ENCODE measurements at regions not wholly inside any gene's neighbourhood (a gene's known extent, or its start where the extent isn't known, plus 50 kb on each side); places are given as distances from the start of the nearest gene placed in this dataset.

GRCh38 chr5:169460123-169460522 is 123.5 kb upstream of the SPDL1 start:
- TF ChIP-seq, protein P1, sequence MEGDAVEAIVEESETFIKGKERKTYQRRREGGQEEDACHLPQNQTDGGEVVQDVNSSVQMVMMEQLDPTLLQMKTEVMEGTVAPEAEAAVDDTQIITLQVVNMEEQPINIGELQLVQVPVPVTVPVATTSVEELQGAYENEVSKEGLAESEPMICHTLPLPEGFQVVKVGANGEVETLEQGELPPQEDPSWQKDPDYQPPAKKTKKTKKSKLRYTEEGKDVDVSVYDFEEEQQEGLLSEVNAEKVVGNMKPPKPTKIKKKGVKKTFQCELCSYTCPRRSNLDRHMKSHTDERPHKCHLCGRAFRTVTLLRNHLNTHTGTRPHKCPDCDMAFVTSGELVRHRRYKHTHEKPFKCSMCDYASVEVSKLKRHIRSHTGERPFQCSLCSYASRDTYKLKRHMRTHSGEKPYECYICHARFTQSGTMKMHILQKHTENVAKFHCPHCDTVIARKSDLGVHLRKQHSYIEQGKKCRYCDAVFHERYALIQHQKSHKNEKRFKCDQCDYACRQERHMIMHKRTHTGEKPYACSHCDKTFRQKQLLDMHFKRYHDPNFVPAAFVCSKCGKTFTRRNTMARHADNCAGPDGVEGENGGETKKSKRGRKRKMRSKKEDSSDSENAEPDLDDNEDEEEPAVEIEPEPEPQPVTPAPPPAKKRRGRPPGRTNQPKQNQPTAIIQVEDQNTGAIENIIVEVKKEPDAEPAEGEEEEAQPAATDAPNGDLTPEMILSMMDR (IDR thresholded peaks at IDR 0.05), result no peak
- TF ChIP-seq POLR2AphosphoS5 (IDR thresholded peaks at IDR 0.05) (no peak), POLR2A (IDR thresholded peaks at IDR 0.05) (no peak), EP300 (IDR thresholded peaks at IDR 0.05) (no peak)

Measured in stomach (tissue), 4 donors.